ENCODE measurements at regions not wholly inside any gene's neighbourhood (a gene's known extent, or its start where the extent isn't known, plus 50 kb on each side); places are given as distances from the start of the nearest gene placed in this dataset.

GRCh38 chr6:104031346-104031745 is 828.4 kb downstream of the HACE1 start:
- ATAC-seq (no peak), DNase-seq (ENCODE audit: low read depth, low spot score) (no peak), FAIRE-seq (no peak)
- Histone ChIP-seq H2AFZ (ENCODE audit: control insufficient read depth, low read depth, low read length) (no peak overlapping the region), H3K4me2 (ENCODE audit: control insufficient read depth, insufficient read depth) (no peak overlapping the region), H4K20me1 (ENCODE audit: control insufficient read depth, insufficient read depth) (no peaks in the 10 kb centered on the region), H3K27me3 (replicated peaks in 1 of 2; ENCODE audit: control insufficient read depth in 2 of 2, insufficient read depth in 2 of 2, low read length in 1 of 2) (no peaks in the 10 kb centered on the region), H3K79me2 (ENCODE audit: control insufficient read depth, insufficient read depth, low read length) (no peaks in the 10 kb centered on the region), H3K9ac (ENCODE audit: control insufficient read depth, insufficient read depth, low read length) (no peak overlapping the region), H3K27ac (ENCODE audit: control insufficient read depth, insufficient read depth) (no peak overlapping the region), H3K4me1 (ENCODE audit: control insufficient read depth, insufficient read depth, low read length) (no peaks in the 10 kb centered on the region), H3K36me3 (ENCODE audit: control insufficient read depth in 2 of 2, insufficient read depth in 2 of 2, low read length in 1 of 2) (no peaks in the 10 kb centered on the region), H3K4me3 (no peak overlapping the region), H3K9me3 (replicated peaks; ENCODE audit: control insufficient read depth, insufficient read depth, low read length) (no peaks in the 10 kb centered on the region)
- 100% methylated on average over 1 of the region's 1 CpG for WGBS (ENCODE audit: insufficient coverage, insufficient replicate concordance, low lambda C conversion rate, missing lambda C conversion rate)
- BruUV-seq (replicated peaks) = no TSS peak
- in situ Hi-C loops (cut with MboI) (no loop called here), intact Hi-C loops (cut with micrococcal nuclease; ENCODE audit: unreplicated experiment) (no loop called here)
- ChIA-PET SMC1A (ENCODE audit: uncharacterized antibody, unreplicated experiment) (no interaction called here), RAD21 (ENCODE audit: unreplicated experiment) (no interaction called here), POLR2A (no interaction called here), CTCF (no interaction called here)
- TF ChIP-seq CHD4 (IDR thresholded peaks at IDR 0.05) (no peak), BACH1 (IDR thresholded peaks at IDR 0.05; ENCODE audit: borderline replicate concordance) (no peak), MEF2B (IDR thresholded peaks at IDR 0.05; ENCODE audit: partially characterized antibody, poor library complexity, severe bottlenecking) (no peak), PRDM15 (CRISPR knock-in tag; IDR thresholded peaks at IDR 0.05) (no peak), TAF1 (IDR thresholded peaks at IDR 0.05; ENCODE audit: borderline replicate concordance, low read depth, low read length) (no peak), CHD2 (IDR thresholded peaks at IDR 0.05; ENCODE audit: borderline replicate concordance, low read depth, low read length) (no peak), ZZZ3 (IDR thresholded peaks at IDR 0.05; ENCODE audit: control insufficient read depth, insufficient read length, low read depth) (no peak), JUND (IDR thresholded peaks at IDR 0.05; ENCODE audit: low read depth, low read length) (no peak), BHLHE40 (IDR thresholded peaks at IDR 0.05; ENCODE audit: borderline replicate concordance in 1 of 2, low read depth in 2 of 2, low read length in 1 of 2) (no peak), SRF (IDR thresholded peaks at IDR 0.05; ENCODE audit: low read depth in 2 of 2, low read length in 2 of 2) (no peak), IRF3 (IDR thresholded peaks at IDR 0.05) (no peak)
